Muscle layer of duodenum (tissue), 2 donors: ENCODE measurements at regions not wholly inside any gene's neighbourhood (a gene's known extent, or its start where the extent isn't known, plus 50 kb on each side); places are given as distances from the start of the nearest gene placed in this dataset.
"Not testable (repeated sequence)": the region's sequence is repeated elsewhere in the genome, so short reads cannot be mapped to it uniquely, and the experiment has no call there.

ENCODE experiments used
- H3K27ac ChIP-seq: one replicate; pipeline ENCODE4 v1.7.0; 2013; ENCODE audit warnings: mild to moderate bottlenecking, low read length
- H3K27me3 ChIP-seq: one replicate; pipeline ENCODE4 v1.7.0; 2013; ENCODE audit warnings: low read depth, mild to moderate bottlenecking, control low read depth, low read length
- H3K36me3 ChIP-seq, 2 donors: one replicate each; pipeline ENCODE4 v1.7.0; 2013; ENCODE audit warnings: low read length in 2 of 2, control low read depth in 1 of 2, mild to moderate bottlenecking in 1 of 2; ENCODE audit not compliant: insufficient read depth in 2 of 2, control insufficient read depth in 1 of 2
- H3K4me1 ChIP-seq, 2 donors: one replicate each; pipeline ENCODE4 v1.7.0; 2013; ENCODE audit warnings: low read length in 2 of 2, mild to moderate bottlenecking in 2 of 2, control low read depth in 1 of 2, moderate library complexity in 1 of 2; ENCODE audit not compliant: insufficient read depth in 2 of 2, control insufficient read depth in 1 of 2
- H3K4me3 ChIP-seq, 2 donors: one replicate each; pipeline ENCODE4 v1.7.0; 2013; ENCODE audit warnings: low read length in 2 of 2, low read depth in 1 of 2, mild to moderate bottlenecking in 1 of 2
- H3K9me3 ChIP-seq, 2 donors: one replicate each; pipeline ENCODE4 v1.7.0; 2013; ENCODE audit warnings: low read length in 2 of 2, control low read depth in 1 of 2, mild to moderate bottlenecking in 1 of 2; ENCODE audit not compliant: control insufficient read depth in 1 of 2
- donor health status: healthy.

GRCh38 chr5:3325972-3326840, 269.4 kb upstream of the IRX1 start:
- no peak overlapping the region for H3K27ac ChIP-seq
- H3K4me3 ChIP-seq = no peak overlapping the region
- no peaks in the 10 kb centered on the region for H3K36me3 ChIP-seq
- no peaks in the 10 kb centered on the region for H3K4me1 ChIP-seq
- no peaks in the 10 kb centered on the region for H3K27me3 ChIP-seq
- H3K9me3 ChIP-seq = peaks cover 0 to 3% of the 10 kb centered on the region in 2 donors

GRCh38 chr5:3325201-3325971, 270.2 kb upstream of the IRX1 start:
- Histone ChIP-seq H3K36me3 (no peaks in the 10 kb centered on the region), H3K27ac (no peak overlapping the region), H3K4me3 (no peak overlapping the region), H3K27me3 (no peaks in the 10 kb centered on the region), H3K4me1 (no peaks in the 10 kb centered on the region), H3K9me3 (peaks cover 0 to 3% of the 10 kb centered on the region in 2 donors)

GRCh38 chr5:3324421-3325101, 271.1 kb upstream of the IRX1 start:
- no peaks in the 10 kb centered on the region for H3K4me1 ChIP-seq
- no peaks in the 10 kb centered on the region for H3K27me3 ChIP-seq
- H3K9me3 ChIP-seq = peaks cover 0 to 3% of the 10 kb centered on the region in 2 donors
- no peak overlapping the region for H3K4me3 ChIP-seq
- no peaks in the 10 kb centered on the region for H3K36me3 ChIP-seq
- no peak overlapping the region for H3K27ac ChIP-seq

GRCh38 chr5:3323966-3324365, 271.7 kb upstream of the IRX1 start:
- not testable (repeated sequence) for H3K27ac ChIP-seq, H3K27me3 ChIP-seq, H3K4me3 ChIP-seq, H3K9me3 ChIP-seq, H3K4me1 ChIP-seq, H3K36me3 ChIP-seq

GRCh38 chr5:3323144-3323543, 272.5 kb upstream of the IRX1 start:
- Histone ChIP-seq H3K27ac (no peak overlapping the region), H3K36me3 (no peaks in the 10 kb centered on the region), H3K4me3 (no peak overlapping the region), H3K9me3 (no peaks in the 10 kb centered on the region), H3K4me1 (no peaks in the 10 kb centered on the region), H3K27me3 (no peaks in the 10 kb centered on the region)

- H3K36me3 ChIP-seq = no peaks in the 10 kb centered on the region
- no peak overlapping the region for H3K4me3 ChIP-seq
- H3K27ac ChIP-seq = no peak overlapping the region
- H3K9me3 ChIP-seq = no peaks in the 10 kb centered on the region
- H3K27me3 ChIP-seq = no peaks in the 10 kb centered on the region
- no peaks in the 10 kb centered on the region for H3K4me1 ChIP-seq
Measured at GRCh38 chr5:3322642-3323041, 273.0 kb upstream of the IRX1 start.

GRCh38 chr5:3321923-3322322, 273.7 kb upstream of the IRX1 start:
- no peak overlapping the region for H3K27ac ChIP-seq
- H3K27me3 ChIP-seq = no peaks in the 10 kb centered on the region
- H3K36me3 ChIP-seq = no peaks in the 10 kb centered on the region
- no peak overlapping the region for H3K4me3 ChIP-seq
- no peaks in the 10 kb centered on the region for H3K4me1 ChIP-seq
- H3K9me3 ChIP-seq = no peaks in the 10 kb centered on the region

- no peak overlapping the region for H3K27ac ChIP-seq
- no peaks in the 10 kb centered on the region for H3K4me1 ChIP-seq
- H3K4me3 ChIP-seq = no peak overlapping the region
- no peaks in the 10 kb centered on the region for H3K27me3 ChIP-seq
- H3K9me3 ChIP-seq = no peaks in the 10 kb centered on the region
- no peaks in the 10 kb centered on the region for H3K36me3 ChIP-seq
Measured at GRCh38 chr5:3321119-3321760, 274.4 kb upstream of the IRX1 start.

- Histone ChIP-seq H3K36me3 (no peaks in the 10 kb centered on the region), H3K4me3 (no peak overlapping the region), H3K27me3 (no peaks in the 10 kb centered on the region), H3K4me1 (no peaks in the 10 kb centered on the region), H3K9me3 (no peaks in the 10 kb centered on the region), H3K27ac (no peak overlapping the region)
Measured at GRCh38 chr5:3320317-3320875, 275.2 kb upstream of the IRX1 start.

- peaks cover 0 to 12% of the 10 kb centered on the region in 2 donors for H3K9me3 ChIP-seq
- H3K36me3 ChIP-seq = no peaks in the 10 kb centered on the region
- no peak overlapping the region for H3K4me3 ChIP-seq
- no peaks in the 10 kb centered on the region for H3K27me3 ChIP-seq
- H3K27ac ChIP-seq = no peak overlapping the region
- no peaks in the 10 kb centered on the region for H3K4me1 ChIP-seq
Measured at GRCh38 chr5:3317051-3317795, 278.4 kb upstream of the IRX1 start.
